ENCODE measurements at regions not wholly inside any gene's neighbourhood (a gene's known extent, or its start where the extent isn't known, plus 50 kb on each side); places are given as distances from the start of the nearest gene placed in this dataset.

- Histone ChIP-seq H3K27ac (ENCODE audit: control insufficient read depth, insufficient read depth, low read length) (no peak overlapping the region), H3K4me1 (ENCODE audit: control insufficient read depth, extremely low read depth, insufficient read depth, low read length) (no peaks in the 10 kb centered on the region), H3K9ac (ENCODE audit: control insufficient read depth, extremely low read depth, insufficient read depth, low read length) (no peak overlapping the region), H4K20me1 (ENCODE audit: control insufficient read depth, extremely low read depth, insufficient read depth, low read length) (no peaks in the 10 kb centered on the region), H3K4me3 (ENCODE audit: control insufficient read depth in 2 of 3, extremely low read depth in 1 of 3, insufficient read depth in 2 of 3, low read depth in 1 of 3, low read length in 3 of 3) (no peak overlapping the region), H3K4me2 (ENCODE audit: control insufficient read depth, extremely low read depth, insufficient read depth, low read depth, low read length) (no peak overlapping the region), H2AFZ (ENCODE audit: control insufficient read depth, low read length) (no peak overlapping the region), H3K9me3 (ENCODE audit: control insufficient read depth, low read depth, low read length) (no peaks in the 10 kb centered on the region), H3K79me2 (ENCODE audit: control insufficient read depth, insufficient read depth, low read length) (no peaks in the 10 kb centered on the region), H3K27me3 (ENCODE audit: control insufficient read depth, extremely low read depth, insufficient read depth, low read length) (no peaks in the 10 kb centered on the region), H3K36me3 (ENCODE audit: control insufficient read depth in 2 of 2, extremely low read depth in 1 of 2, insufficient read depth in 2 of 2, low read length in 2 of 2) (no peaks in the 10 kb centered on the region), H3K9me1 (ENCODE audit: control insufficient read depth, extremely low read depth, insufficient read depth, low read length) (no peaks in the 10 kb centered on the region)
- TF ChIP-seq, protein P1, sequence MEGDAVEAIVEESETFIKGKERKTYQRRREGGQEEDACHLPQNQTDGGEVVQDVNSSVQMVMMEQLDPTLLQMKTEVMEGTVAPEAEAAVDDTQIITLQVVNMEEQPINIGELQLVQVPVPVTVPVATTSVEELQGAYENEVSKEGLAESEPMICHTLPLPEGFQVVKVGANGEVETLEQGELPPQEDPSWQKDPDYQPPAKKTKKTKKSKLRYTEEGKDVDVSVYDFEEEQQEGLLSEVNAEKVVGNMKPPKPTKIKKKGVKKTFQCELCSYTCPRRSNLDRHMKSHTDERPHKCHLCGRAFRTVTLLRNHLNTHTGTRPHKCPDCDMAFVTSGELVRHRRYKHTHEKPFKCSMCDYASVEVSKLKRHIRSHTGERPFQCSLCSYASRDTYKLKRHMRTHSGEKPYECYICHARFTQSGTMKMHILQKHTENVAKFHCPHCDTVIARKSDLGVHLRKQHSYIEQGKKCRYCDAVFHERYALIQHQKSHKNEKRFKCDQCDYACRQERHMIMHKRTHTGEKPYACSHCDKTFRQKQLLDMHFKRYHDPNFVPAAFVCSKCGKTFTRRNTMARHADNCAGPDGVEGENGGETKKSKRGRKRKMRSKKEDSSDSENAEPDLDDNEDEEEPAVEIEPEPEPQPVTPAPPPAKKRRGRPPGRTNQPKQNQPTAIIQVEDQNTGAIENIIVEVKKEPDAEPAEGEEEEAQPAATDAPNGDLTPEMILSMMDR (optimal IDR thresholded peaks at IDR 0.05 in 1 of 3, IDR thresholded peaks at IDR 0.05 in 1 of 3, conservative IDR thresholded peaks at IDR 0.05 in 1 of 3; ENCODE audit: extremely low read depth in 1 of 3, insufficient read depth in 2 of 3, low read length in 3 of 3), result no peak
- no peak for TF ChIP-seq EZH2 (IDR thresholded peaks at IDR 0.05; ENCODE audit: low read length)
- peak; percentile 5 for FAIRE-seq
- no peak for DNase-seq (ENCODE audit: low read depth, low spot score)
- dilution Hi-C loops (cut with MboI; ENCODE audit: extremely low pct_ligation_motif_present, low sequenced_read_pairs), result no loop called here
Observed at GRCh38 chr10:34016576-34016975, 682.1 kb upstream of the NRP1 start.

DNA sequence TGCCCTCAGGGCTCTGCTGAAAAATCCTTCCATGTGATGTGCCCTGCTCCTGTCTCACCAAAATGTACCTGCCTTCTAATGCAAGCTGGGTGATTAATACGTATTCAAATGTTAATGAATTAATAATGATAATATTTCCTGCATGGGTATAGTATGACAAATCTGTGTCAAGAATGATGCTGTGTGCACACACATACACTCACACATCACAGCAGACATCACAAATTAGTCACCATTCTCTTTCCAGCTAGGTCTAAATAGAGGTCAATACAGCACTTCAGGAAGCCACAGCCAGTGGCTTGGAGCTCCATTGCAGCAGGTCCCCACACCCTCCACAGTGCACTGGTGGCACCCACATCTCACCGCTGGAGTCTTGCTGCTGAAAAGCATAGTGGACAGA, 681.2 kb upstream of the NRP1 start:
- no peaks in the 10 kb centered on the region for H3K36me3 ChIP-seq (ENCODE audit: control insufficient read depth in 2 of 2, extremely low read depth in 1 of 2, insufficient read depth in 2 of 2, low read length in 2 of 2)
- TF ChIP-seq EZH2 (IDR thresholded peaks at IDR 0.05; ENCODE audit: low read length), result no peak
- TF ChIP-seq, protein P1 (optimal IDR thresholded peaks at IDR 0.05 in 1 of 3, IDR thresholded peaks at IDR 0.05 in 1 of 3, conservative IDR thresholded peaks at IDR 0.05 in 1 of 3; ENCODE audit: extremely low read depth in 1 of 3, insufficient read depth in 2 of 3, low read length in 3 of 3), result no peak
- no peak overlapping the region for H3K4me3 ChIP-seq (ENCODE audit: control insufficient read depth in 2 of 3, extremely low read depth in 1 of 3, insufficient read depth in 2 of 3, low read depth in 1 of 3, low read length in 3 of 3)
- H3K9ac ChIP-seq (ENCODE audit: control insufficient read depth, extremely low read depth, insufficient read depth, low read length), result no peak overlapping the region
- DNase-seq (ENCODE audit: low read depth, low spot score) (peak; percentile 7), FAIRE-seq (no peak)
- dilution Hi-C loops (cut with MboI; ENCODE audit: extremely low pct_ligation_motif_present, low sequenced_read_pairs), result no loop called here
- H3K79me2 ChIP-seq (ENCODE audit: control insufficient read depth, insufficient read depth, low read length), result no peaks in the 10 kb centered on the region
- no peaks in the 10 kb centered on the region for H3K27me3 ChIP-seq (ENCODE audit: control insufficient read depth, extremely low read depth, insufficient read depth, low read length)
- H2AFZ ChIP-seq (ENCODE audit: control insufficient read depth, low read length), result no peak overlapping the region
- H3K9me1 ChIP-seq (ENCODE audit: control insufficient read depth, extremely low read depth, insufficient read depth, low read length), result no peaks in the 10 kb centered on the region
- H3K4me1 ChIP-seq (ENCODE audit: control insufficient read depth, extremely low read depth, insufficient read depth, low read length), result no peaks in the 10 kb centered on the region
- H3K27ac ChIP-seq (ENCODE audit: control insufficient read depth, insufficient read depth, low read length), result no peak overlapping the region
- no peak overlapping the region for H3K4me2 ChIP-seq (ENCODE audit: control insufficient read depth, extremely low read depth, insufficient read depth, low read depth, low read length)
- no peaks in the 10 kb centered on the region for H4K20me1 ChIP-seq (ENCODE audit: control insufficient read depth, extremely low read depth, insufficient read depth, low read length)
- H3K9me3 ChIP-seq (ENCODE audit: control insufficient read depth, low read depth, low read length), result no peaks in the 10 kb centered on the region

Data from keratinocyte (primary cell).